HG03342 (cell line): ENCODE measurements at regions not wholly inside any gene's neighbourhood (a gene's known extent, or its start where the extent isn't known, plus 50 kb on each side); places are given as distances from the start of the nearest gene placed in this dataset.

ENCODE experiments used
- ATAC-seq: cut with Tn5 transposase; IDR thresholded peaks from one replicate; pipeline ENCODE4 v1.9.1; 2021; ENCODE audit warnings: mild to moderate bottlenecking, moderate library complexity; ENCODE audit not compliant: unreplicated experiment

DNA sequence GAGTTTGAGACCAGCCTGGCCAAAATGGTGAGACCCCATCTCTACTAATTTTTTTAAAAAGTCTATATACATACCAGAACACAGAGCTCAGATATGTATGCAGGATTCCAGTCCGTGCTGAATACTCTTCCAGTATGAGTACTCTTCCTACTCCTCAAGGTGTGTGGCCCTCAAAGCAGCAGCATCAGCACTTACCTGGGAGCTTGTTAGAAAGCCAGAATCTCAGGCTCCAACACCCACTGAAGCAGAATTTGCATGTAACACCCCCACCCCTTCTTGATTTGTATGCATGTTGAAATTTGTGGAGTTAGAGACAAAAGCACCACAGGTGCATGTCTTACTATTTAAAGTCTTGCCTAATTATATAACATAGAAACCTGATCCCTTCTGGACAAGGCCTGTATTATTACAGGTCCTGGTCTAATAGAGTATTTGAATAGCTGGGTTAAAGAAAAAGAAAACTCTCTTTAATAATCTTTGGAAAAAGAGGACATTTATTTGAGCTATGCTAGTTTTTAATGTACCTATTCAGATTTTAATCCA lies 50.3 kb upstream of the NFE2L2 start:
- ATAC-seq: no peak

DNA sequence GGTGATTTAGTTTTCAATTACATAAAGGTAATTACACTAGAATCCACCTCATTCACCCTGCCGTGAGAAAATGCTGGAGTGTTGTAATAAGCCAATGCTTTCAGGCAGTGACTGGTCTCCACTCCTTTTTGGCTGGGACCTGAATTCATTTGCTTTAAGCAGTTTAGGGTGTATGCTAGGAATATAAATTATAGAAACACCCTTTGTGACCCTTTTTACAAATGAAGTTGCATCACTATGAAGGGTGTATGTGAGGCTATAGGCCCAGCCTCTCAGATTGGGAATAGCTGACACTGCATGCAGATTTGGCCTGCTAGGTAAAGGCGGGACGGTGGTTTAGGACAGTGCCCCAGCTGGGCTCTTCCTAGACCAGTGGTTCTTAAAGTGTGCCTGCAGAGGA lies 50.8 kb upstream of the NFE2L2 start:
- no peak for ATAC-seq

DNA sequence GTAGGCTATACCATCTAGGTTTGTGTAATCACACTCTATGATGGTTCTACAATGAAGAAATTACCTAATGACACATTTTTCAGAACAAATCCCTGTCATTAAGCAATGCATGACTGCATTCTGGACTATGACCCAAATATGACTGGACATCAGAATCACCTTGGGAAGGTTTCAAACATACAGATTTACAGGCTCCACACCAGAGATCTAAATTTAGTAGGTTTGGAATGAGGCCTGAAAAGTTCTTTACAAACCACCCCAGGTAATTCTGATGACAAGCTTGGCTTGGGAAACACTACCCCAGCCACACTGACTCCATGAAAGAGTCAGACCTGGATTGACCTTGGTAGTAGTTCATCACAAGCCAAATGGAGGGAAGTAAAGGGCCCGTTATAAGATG lies 52.2 kb upstream of the NFE2L2 start:
- no peak for ATAC-seq

DNA sequence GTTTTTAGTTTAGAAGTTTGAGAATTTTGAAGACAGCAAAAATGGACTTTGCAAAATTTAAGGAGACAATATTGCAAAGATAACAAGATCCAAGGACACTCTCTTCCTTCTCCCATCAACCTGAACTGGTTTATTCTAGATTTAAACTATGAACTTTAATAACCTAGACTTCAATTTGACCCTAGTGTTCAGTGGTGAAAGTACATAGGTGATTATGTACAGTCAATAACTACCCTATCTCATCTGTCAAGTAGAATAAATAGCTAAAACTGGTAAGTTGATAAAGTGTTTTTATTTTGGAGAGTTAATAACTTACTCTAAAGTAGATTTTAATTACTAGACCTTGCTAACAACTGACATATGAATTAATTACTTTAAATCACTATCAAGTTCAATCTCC lies 52.9 kb upstream of the NFE2L2 start:
- no peak for ATAC-seq

DNA sequence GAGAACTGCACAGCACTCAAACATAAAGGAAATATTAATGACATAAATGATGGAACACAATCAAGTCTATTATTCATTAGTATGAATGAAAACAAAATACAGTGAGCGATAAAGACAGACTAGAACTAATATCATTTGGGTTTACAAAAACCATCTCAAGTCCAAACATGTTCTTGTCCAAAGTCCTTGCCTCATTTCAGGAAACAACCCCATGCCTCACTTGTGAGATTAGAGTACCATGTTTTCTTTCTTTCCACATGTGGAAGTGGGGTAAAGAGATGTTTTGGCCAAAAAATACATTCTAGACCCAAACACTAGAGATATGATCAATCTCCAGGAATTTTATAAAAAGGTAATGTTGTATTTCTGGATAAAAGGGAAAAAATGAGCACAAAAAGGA lies 53.3 kb upstream of the NFE2L2 start:
- ATAC-seq: no peak

DNA sequence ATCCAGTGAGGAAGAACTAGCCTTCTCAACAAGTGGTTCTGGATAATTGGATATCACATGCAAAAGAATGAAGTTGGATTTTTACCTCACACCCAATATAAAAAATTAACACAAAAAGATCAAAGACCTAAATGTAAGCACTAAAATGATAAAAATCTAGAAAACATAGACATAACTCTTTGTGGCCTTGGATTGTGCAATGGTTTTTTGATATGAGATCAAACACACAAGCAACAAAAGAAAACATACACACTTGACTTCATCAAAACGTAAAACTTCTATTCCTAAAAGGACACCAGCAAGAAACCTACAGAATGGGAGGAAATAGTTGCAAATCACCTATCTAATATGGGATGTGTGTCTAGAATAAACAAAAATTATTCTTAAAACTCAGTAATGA lies 54.1 kb upstream of the NFE2L2 start:
- ATAC-seq: no peak

DNA sequence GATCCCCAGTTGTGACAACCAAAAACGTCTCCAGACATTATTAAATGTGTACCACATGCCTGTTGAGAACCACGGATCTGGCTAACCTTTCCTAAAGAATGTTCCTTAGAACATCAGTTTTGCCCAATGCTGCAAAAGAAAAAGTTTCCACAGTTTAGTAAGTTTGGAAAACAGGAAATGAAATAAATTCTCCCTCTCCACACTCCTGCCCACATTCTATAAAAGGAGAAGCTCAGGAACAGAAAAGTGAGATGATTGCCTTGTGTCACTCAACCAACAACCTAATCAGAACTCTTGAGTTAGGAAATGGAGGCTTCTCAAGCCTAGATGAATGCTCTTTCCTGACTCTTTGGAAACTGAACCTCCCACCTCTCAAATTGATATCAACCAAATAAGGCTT lies 56.1 kb upstream of the NFE2L2 start:
- no peak for ATAC-seq

DNA sequence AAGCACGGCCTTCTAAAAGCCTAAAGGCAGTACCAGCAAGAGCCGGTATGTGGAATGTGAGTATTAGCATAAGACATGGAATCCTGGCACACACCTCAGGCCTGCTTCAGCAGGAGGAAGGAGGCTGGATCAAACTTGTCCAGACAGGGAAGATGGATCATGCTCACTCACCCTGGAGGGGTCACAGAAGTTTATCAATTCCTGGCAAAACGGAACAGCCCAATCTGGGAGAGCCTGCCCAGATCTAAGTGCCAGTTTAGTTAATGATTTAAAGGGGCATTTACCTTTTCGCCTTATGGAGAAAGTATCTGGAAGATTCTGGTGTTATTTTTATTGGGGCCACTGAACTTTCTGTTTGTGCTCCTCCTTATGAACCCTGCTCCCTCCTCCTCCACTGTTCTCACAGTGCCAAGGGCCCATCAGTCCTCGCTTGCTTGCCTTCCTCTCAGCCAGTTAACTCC lies 58.3 kb upstream of the NFE2L2 start:
- ATAC-seq: no peak

DNA sequence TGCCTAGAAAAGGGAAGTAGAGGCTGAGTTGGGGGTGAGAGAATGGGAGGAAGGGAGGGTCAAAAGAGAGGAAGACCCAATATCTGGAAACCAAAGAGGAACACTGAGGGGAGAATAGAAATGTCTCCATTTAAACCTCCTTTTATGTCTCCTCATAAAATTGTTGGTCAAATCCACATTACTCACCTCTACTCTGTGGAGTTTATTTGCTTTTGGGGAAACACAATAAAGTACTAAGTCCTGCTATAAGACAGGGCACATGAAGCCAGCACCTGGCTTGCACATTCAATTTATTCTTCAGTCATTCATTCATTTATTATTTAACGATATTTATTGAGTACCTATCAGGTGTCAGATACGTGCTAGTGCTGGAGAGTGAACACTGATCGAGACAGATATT lies 60.3 kb upstream of the NFE2L2 start:
- ATAC-seq: no peak

DNA sequence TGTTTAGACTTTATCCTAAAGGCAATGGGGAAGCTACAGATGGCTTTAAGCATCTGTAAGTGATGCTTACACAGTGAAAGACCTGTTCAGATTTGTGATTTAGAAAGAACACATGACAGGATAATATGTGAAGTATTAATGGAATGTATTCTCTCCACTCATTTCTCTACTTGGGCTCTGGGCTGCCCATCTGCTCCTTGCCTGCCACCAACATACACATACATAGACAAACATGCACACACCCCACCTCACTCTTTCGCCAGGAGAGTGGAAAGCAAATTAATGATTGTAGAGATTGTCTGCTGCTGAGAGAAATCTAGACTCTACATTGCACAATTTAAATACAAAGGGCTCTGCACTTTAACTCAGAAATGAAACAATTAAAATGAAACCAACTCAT lies 61.0 kb upstream of the NFE2L2 start:
- peak; percentile 74 for ATAC-seq

DNA sequence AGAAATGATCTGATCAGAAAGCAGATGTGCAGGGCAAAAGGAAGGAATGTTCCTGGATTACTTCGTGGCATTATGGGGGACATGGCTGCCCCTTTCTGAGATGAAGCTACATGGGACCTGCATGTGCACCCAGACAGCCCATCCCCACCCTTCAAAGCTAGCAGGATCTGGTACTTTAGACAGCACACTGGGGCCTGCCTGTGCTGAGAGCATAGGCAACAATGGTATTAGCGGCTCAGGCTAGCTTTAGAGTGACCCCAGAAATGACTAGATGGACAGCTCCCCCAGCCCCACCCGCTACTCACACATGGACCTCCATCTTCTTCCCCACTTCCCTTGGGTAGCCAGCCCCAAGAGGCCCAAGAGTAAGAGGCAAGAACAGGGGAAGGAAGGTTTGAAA lies 61.5 kb upstream of the NFE2L2 start:
- peak; percentile 22 for ATAC-seq

DNA sequence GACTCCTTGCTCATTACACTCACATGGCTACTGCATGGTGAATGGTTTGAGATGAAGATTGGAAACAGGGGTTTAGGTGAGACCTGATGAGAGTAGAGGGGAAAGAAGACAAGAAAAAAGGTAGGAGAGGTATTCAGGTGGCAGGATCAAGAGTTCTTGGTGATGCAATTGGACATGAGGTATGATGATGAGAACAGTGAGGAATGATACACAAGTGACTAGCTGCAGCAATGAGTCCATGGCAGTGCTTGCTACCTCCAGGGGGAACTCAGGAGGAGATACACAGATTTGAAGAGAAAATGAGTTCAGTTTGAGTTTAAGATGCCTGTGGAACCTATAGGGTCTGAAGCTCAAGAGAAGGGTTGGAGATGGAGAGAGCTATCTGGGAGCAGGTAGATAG lies 62.1 kb upstream of the NFE2L2 start:
- no peak for ATAC-seq

DNA sequence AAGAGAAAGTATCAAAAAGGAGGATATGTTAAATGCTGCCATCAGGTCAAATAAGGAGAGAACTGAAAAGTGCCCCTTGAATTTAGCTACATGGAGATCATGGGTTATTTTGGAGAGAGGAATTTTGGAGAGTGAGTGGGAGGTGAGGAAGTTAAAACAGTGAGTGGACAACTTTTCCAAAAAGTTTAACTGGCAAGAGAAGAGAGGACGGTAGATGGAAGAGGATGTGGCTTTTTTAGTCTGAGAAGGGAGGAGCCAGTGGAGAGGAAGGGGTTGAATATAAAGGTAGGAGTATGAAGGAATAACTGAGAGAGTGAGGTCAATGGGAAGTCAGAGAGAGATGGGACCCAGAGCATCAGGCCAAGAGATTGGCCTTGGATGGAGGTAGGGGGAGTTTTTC lies 62.5 kb upstream of the NFE2L2 start:
- no peak for ATAC-seq

DNA sequence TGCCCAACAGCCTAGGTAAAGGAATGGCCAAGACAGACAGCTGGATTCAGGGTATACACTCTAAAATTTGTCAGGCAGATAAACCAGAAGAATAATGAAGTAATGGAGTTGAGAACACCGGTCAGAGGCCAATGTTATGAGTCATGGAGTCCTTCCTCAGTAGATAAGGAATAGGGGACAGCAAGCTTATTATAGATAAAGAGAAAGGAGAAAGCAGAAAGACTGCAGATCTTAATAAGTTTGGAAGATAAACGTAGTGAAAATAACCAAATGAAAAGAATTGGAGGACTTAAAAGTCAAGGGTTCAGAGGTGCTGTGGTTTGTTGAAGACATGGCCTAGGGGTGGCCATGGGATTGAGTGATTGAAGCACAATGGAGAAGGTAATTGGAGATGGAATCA lies 63.5 kb upstream of the NFE2L2 start:
- ATAC-seq: no peak

DNA sequence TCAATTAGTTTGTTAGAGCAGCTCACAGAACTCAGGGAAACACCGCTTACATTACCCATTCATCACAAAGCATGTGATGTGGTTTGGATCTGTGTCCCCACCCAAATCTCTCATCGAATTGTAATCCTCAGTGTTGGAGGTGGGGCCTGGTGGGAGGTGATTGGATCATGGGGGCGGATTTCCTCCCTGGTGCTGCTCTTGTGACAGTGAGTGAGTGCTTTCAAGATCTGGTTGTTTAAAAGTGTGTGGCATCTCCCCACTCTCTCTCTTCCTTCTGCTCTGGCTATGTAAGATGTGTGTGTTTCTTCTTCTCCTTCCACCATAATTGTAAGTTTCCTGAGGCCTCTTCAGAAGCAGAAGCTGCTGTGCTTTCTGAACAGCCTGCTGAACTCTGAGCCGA lies 63.5 kb upstream of the AGPS start:
- ATAC-seq: no peak

DNA sequence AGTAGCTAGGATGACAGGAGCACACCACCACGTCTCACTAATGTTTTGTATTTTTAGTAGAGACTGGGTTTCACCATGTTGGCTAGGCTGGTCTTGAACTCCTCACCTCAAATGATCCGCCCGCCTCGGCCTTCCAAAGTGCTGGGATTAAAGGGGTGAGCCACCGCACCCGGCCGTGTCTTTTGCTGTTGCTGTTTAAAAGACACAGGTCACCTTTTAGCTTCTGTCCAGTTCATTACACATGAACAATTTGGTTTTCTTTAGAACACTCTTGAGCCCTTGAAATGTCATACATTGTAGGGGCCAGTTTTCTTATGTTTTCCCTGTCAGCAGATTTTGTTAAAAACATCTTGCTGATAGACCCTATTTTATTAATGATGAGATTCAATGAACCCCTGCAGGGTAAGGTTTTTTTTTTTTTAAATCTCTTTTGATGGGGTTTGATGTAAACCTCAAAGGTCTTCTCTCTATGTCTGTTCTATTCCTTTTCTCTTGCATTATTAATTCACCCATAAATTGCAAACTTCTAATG lies 61.0 kb upstream of the AGPS start:
- no peak for ATAC-seq

DNA sequence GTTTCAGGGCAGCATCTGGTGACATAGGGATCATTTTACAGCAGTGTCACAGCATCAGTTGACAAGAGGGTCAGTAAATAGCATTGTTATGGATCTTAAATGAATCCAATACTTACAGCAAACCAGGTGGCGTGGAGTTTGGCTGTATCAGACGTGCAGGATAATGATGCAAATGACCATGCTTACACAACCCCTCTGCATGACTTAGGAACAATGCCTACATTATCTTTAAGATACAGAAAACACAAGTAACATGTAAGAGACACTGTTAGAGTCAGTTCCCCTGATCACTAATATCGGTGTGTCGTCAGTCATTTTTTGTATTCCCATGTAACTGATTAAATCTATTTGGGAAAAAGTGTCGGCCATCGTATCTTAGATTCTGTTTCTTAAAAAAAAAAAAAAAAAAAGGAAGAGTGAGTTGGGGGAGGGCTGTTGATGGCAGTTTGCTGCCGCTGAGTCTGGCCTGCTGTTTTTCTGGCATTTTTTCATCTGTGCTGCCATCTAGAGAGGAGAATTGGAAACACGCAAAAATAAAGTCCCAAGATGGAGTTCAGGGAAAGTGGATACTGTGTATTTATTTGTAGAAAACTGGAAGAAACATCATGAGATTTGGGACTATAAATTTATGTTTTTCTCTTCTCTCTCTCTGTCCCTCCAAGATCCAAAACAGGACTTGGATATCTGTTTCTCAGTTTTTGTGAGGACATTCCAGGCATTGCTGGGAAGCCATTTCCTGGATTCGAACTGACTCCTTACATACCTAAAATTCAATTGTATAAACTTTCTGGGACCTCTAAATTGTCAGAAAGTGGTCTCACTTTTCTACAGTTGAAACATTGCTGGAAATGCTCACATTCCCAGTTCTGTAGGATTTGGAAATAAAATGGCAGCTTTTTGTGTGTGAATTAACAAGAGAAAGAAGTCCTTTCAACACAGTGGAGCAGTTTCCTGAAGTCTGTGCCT lies 60.3 kb upstream of the AGPS start:
- peak; percentile 72 for ATAC-seq

DNA sequence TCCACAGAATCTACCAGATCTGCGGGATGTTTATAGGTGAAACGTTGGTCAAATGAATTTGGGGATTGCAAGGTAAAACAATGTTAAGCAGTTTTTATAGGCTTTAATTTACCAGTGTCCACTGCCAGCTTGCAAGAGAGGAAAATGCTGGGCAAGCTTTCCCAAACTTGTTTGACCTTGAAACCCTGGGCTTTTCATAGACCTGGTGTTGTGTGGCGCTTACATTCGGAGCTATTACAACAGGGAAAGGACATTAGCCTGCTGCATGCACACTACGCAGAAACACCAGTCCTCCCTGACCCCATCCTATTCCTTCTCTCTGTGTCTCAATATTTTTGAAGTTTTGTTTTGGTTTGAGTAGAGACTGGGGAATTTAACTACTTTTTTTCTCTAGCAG lies 59.6 kb upstream of the AGPS start:
- no peak for ATAC-seq

DNA sequence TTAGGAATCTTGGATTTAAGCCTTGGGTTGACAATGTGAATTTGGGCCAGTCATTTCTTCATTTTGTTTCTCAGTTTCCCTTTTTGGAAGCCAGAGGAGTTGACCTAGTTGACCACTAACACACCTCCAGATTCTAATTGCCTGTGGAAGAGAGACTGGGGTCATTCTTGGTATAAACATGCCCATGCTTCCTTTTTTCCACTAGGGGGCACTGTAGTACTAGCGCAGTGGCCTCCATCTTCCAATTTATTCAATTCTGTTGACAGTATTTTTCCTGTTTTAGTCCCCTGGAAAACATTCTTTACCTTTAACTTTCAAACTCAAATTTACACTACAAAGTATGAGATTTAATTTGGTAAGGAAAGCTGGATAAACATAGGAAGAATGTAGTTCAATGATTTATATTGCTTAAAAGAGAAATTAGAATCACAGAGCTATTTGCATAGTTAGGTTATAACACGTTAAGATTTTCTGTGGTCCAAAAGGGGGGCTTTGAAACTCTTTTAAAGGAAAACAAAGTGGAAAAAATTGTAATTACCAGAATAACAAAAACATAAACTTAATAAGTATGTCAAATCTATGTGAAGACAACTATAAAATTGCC lies 57.5 kb upstream of the AGPS start:
- no peak for ATAC-seq

DNA sequence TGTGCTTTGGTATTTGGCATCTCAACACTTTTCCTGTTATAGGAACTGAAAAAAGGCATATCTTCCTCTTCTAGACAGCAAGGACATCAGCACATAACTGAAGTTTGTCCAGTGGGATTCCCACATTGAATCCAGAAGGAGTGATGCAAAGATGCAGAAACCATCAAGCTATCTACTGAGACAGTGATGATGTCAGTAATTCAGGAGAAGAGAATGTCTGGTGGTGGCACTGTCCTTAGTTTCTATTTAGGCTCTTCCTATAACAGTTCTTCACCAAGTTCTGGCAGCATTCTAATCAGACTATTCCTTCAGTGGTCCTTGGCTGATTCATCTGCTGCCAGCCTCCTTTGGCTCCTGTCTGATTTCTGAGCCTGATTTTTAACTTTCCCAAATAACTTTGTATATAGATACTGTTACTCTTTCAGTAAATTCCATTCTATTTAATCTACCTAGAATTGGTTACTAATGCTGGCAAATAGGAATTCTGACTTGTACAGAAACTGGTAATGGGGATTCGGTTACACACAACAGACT lies 56.6 kb upstream of the AGPS start:
- ATAC-seq: no peak

DNA sequence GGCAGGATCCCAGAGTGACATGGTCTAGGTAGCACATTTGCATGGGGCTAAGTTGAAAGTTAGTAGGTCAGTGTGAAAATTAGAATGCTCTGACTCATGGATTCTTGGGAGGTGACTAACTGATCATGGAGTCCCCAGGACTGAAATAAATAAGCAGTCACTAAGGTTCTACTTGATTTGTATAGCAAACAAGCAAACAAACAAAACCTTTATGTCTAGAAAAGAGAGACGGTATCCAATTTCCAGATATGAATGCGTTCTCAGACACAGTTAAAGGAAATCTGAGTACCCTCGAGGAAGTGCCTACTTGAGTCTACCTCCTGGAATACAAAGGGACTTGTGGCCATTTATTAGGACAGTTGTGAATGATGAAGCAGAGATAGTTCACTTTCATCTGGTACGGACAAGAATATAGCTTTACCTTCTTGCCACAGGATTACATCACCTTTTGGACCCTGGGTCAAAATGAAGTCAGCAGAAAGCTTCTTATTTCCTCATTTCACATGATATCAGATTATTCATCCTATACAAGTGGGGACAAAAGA lies 54.3 kb upstream of the AGPS start:
- no peak for ATAC-seq
